Activated CD4-positive, alpha-beta T cell treated with anti-CD3 and anti-CD28 coated beads, Interleukin-10, Interleukin-2, amounts not matched to agents 100 ng/mL and 50 ng/mL, durations not matched to agents 16 hours and 8 hours (primary cell): ENCODE measurements at regions not wholly inside any gene's neighbourhood (a gene's known extent, or its start where the extent isn't known, plus 50 kb on each side); places are given as distances from the start of the nearest gene placed in this dataset.

ENCODE experiments used
- DNase-seq: peaks from one replicate; pipeline ENCODE4 v3.0.0-alpha.2; 2020

GRCh38 chr3:159776779-159777178 is 211.9 kb upstream of the IL12A start:
- no peak for DNase-seq

- no peak for DNase-seq
Observed at GRCh38 chr3:159779883-159780282, 208.8 kb upstream of the IL12A start.

GRCh38 chr3:159781867-159782266 is 206.8 kb upstream of the IL12A start:
- no peak for DNase-seq

DNA sequence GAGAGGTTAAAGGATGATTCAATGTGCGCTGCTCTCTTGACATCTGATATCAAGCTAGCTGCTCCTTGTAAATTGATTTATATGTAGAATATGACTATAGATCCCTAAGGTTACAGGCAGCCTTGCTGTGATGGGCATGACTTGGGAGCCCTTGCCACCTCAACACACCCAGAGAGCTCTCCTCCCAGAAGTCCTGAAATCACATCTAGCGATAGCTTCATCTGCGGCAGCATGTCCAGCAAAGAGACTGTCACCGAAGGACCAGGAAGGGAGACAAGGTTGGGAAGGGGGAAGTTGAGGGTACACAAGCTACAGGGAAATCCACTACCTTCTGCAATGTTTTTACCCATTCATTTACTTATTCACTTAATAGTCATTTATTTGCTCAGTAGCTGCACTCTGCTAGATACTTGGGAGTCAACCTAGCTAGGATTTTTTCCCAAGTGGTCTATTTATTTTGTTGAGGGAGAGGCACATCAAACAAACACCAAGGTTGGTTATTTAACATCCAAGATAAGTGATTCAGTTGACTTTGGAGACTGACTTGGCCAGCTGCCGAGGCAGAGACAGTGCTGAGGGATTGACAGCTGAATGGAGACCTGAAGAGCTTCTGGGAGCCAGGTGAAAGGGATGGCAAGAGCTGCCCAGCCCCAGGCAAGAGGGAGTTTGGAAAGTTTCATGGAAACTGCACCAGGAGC is 205.8 kb upstream of the IL12A start:
- DNase-seq: no peak

GRCh38 chr3:159783780-159784742 is 204.6 kb upstream of the IL12A start:
- no peak for DNase-seq

GRCh38 chr3:159785273-159785708 is 203.3 kb upstream of the IL12A start:
- no peak for DNase-seq

- peak; percentile 11 for DNase-seq
Observed at GRCh38 chr3:159786489-159787177, 202.0 kb upstream of the IL12A start.

- no peak for DNase-seq
Observed at GRCh38 chr3:159787178-159787574, 201.5 kb upstream of the IL12A start.

DNA sequence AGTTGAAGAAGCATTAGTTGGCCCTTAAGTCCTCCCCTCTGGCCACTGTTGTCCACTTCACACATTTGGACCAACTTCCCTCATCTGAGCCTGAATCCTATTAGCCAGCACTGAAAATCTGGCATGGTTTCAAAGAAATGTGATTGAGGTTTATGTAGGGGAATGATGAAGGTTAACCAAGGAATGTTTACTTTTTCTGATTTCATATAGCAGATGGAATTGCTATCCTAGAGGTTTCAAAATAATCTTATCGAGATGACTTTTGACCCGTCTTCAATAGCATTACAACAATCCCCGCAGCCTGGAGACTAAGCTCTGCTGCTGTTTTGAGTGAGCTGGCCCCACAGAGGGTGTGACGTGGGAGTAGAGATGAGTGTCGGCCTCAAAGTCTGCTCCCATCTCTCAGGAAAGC is 200.8 kb upstream of the IL12A start:
- DNase-seq: no peak

- no peak for DNase-seq
Observed at GRCh38 chr3:159788291-159788690, 200.3 kb upstream of the IL12A start.

DNA sequence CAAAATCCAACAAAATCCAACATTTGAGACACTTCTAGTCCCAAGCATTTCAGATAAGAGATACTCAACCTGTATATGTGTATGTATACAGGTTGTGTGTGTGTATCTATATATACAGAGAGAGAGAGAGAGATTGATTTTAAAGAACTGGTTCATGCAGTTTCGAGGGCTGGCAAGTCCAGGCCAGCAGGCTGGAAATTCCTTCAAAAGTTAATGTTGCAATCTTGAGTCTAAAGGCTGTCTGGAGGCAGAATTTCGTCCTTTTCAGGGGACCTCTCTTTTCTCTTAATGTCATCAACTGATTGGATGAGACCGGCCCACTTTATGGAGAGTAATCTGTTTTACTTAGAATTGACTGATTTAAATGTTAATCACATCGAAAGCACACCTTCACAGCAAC is 199.6 kb upstream of the IL12A start:
- no peak for DNase-seq

GRCh38 chr3:159789742-159790635 is 198.6 kb upstream of the IL12A start:
- no peak for DNase-seq

DNA sequence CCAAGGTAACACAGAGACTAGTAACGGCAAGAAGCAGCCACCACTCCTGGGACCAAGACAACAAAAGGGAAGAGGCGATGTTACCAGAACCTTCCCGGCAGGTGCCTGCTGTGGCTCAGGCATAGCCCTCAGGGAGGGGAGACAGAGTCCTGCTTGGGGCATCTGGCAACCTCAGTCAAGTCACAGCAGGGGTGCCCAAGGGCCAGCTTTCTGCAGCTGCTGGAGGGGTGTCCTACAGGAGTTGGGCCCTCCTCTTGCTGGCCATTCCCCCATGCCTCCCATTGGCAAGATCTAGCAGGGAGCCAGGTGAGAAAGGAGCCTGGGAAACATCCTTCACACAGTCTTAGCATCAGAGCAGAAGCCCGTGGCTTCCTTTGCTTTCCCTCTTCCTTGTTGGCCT is 197.3 kb upstream of the IL12A start:
- DNase-seq: no peak

GRCh38 chr3:159792070-159792469 is 196.6 kb upstream of the IL12A start:
- DNase-seq: no peak

DNA sequence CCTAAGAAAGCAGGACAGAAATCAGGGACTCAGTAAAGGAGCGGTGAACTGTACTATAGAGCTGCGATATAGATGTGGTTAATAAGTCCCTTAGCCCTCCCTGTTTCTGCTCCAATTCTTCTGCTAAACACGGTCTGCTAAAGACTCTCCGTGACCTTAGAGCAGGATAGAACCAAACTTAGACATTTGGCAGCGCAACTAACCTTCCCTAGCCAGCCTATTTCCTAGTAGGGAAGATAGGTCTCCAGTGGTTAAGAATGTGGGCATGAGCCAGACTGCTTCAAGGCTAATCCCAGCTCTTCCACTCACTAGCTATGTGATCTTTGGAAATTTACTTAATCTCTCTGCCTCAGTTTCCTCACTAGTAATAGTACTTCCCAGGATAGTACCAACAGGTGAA is 193.6 kb upstream of the IL12A start:
- DNase-seq: no peak

DNA sequence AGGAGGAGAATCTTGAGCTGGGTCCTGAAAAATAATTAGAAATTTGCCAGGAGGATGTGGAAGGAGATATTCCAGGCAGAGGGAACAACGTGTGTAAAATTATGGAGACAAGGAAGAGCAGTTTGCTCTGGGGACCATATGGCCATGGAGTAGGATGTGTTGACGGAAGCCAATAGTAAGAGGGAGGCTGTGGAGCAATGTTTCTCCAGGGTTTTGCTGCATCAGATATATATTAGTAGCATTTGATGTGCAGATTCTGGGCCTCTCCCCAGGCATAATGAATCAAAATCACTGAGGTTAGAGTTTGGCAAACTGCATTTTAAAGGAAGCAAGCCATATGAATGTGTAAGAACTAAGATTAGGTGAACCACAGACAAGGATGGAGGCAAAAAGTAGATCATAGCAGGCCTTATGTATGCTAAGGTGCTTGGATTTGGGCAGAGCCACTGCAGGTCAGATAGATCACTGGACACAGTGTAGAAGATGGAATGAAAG is 192.9 kb upstream of the IL12A start:
- no peak for DNase-seq

- DNase-seq: no peak
Observed at GRCh38 chr3:159796226-159796625, 192.4 kb upstream of the IL12A start.

DNA sequence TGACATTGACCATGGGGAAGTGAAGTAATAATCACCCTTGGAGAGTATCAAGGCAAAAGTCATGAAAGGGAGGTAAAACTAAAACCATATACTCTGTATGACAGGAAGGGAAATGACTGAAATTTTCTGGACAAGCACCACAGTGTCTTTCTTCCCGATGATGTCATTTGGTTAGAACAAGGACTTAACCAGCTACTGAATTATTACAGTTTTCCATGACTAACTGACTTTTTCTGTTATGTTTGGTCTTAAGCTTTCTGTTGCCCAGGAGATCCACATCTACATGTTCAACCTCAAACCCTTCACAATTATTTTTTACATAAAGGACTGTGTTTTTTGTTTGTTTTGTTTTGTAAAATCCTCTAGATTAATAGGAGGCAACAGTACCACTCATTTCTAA is 191.9 kb upstream of the IL12A start:
- no peak for DNase-seq

- DNase-seq: no peak
Observed at GRCh38 chr3:159797771-159798170, 190.9 kb upstream of the IL12A start.

- DNase-seq: no peak
Observed at GRCh38 chr3:159798951-159799350, 189.7 kb upstream of the IL12A start.

GRCh38 chr3:159800434-159801155 is 188.0 kb upstream of the IL12A start:
- DNase-seq: no peak

- no peak for DNase-seq
Observed at GRCh38 chr3:159802864-159803263, 185.8 kb upstream of the IL12A start.
